ENCODE measurements at regions not wholly inside any gene's neighbourhood (a gene's known extent, or its start where the extent isn't known, plus 50 kb on each side); places are given as distances from the start of the nearest gene placed in this dataset.

GRCh38 chr13:30359991-30360390 is 52.6 kb upstream of the KATNAL1 start:
- Histone ChIP-seq H3K27me3 (ENCODE audit: control insufficient read depth, insufficient read depth, low read length) (no peaks in the 10 kb centered on the region), H3K9me3 (ENCODE audit: control insufficient read depth, insufficient read depth, low read depth, low read length) (no peaks in the 10 kb centered on the region), H3K4me3 (ENCODE audit: low read depth in 2 of 2, low read length in 2 of 2) (no peak overlapping the region), H3K36me3 (ENCODE audit: control insufficient read depth, insufficient read depth, low read length) (no peaks in the 10 kb centered on the region), H3K4me1 (ENCODE audit: control insufficient read depth, insufficient read depth, low read length) (no peaks in the 10 kb centered on the region; the same call in 1 of the 2 replicates), H3K27ac (ENCODE audit: low read length) (no peak overlapping the region)
- in situ Hi-C loops (cut with HindIII; ENCODE audit: low pct_unique_long_range_greater_than_20kb, low sequenced_read_pairs) (no loop called here), intact Hi-C loops (cut with micrococcal nuclease; ENCODE audit: unreplicated experiment) (no loop called here)
- POLR2A ChIA-PET: no interaction called here
- no peak for ATAC-seq
- CTCF ChIA-PET: no interaction called here
- no TSS peak for BruUV-seq (replicated peaks)
- DNase-seq (ENCODE audit: low read depth, low spot score): no peak
- TF ChIP-seq TCF7L2 (IDR thresholded peaks at IDR 0.05; ENCODE audit: low read depth, low read length) (no peak), POLR2AphosphoS5 (IDR thresholded peaks at IDR 0.05; ENCODE audit: low read depth, low read length) (no peak), CTCF (IDR thresholded peaks at IDR 0.05) (no peak), SIN3A (IDR thresholded peaks at IDR 0.05; ENCODE audit: borderline replicate concordance, insufficient read depth, low read depth, low read length) (no peak), REST (IDR thresholded peaks at IDR 0.05; ENCODE audit: insufficient read depth in 1 of 2, low read depth in 2 of 2, low read length in 1 of 2) (no peak)

GRCh38 chr13:30360586-30360985 is 53.2 kb upstream of the KATNAL1 start:
- ChIA-PET CTCF (no interaction called here), POLR2A (no interaction called here)
- in situ Hi-C loops (cut with HindIII; ENCODE audit: low pct_unique_long_range_greater_than_20kb, low sequenced_read_pairs) (no loop called here), intact Hi-C loops (cut with micrococcal nuclease; ENCODE audit: unreplicated experiment) (no loop called here)
- Histone ChIP-seq H3K36me3 (ENCODE audit: control insufficient read depth, insufficient read depth, low read length) (no peaks in the 10 kb centered on the region), H3K27ac (ENCODE audit: low read length) (no peak overlapping the region), H3K9me3 (ENCODE audit: control insufficient read depth, insufficient read depth, low read depth, low read length) (no peaks in the 10 kb centered on the region), H3K4me1 (ENCODE audit: control insufficient read depth, insufficient read depth, low read length) (no peaks in the 10 kb centered on the region; the same call in 1 of the 2 replicates), H3K27me3 (ENCODE audit: control insufficient read depth, insufficient read depth, low read length) (no peaks in the 10 kb centered on the region), H3K4me3 (ENCODE audit: low read depth in 2 of 2, low read length in 2 of 2) (no peak overlapping the region)
- TF ChIP-seq TCF7L2 (IDR thresholded peaks at IDR 0.05; ENCODE audit: low read depth, low read length) (no peak), SIN3A (IDR thresholded peaks at IDR 0.05; ENCODE audit: borderline replicate concordance, insufficient read depth, low read depth, low read length) (no peak), CTCF (IDR thresholded peaks at IDR 0.05) (no peak), POLR2AphosphoS5 (IDR thresholded peaks at IDR 0.05; ENCODE audit: low read depth, low read length) (no peak), REST (IDR thresholded peaks at IDR 0.05; ENCODE audit: insufficient read depth in 1 of 2, low read depth in 2 of 2, low read length in 1 of 2) (no peak)
- BruUV-seq (replicated peaks): no TSS peak
- no peak for ATAC-seq
- DNase-seq (ENCODE audit: low read depth, low spot score): no peak

Measured in Panc1 (cell line).